HepG2 (cell line): ENCODE measurements at regions not wholly inside any gene's neighbourhood (a gene's known extent, or its start where the extent isn't known, plus 50 kb on each side); places are given as distances from the start of the nearest gene placed in this dataset.

Experiments used
- ATAC-seq: fragments of 200-7000 bp; cut with Tn5 transposase; 3 replicates; pipeline ENCODE4 v1.9.1; 2020; ENCODE audit warnings: mild to moderate bottlenecking, moderate library complexity
- BruUV-seq: library from RNA; stranded (reverse); fragments of 400-500 nt; replicated peaks from 2 replicates; lab custom pipeline; 2021; lab: Mats Ljungman, UMichigan
- CTCF ChIA-PET: fragments of 300-600 bp; formaldehyde crosslinking; extraction: SDS; loops from one replicate; lab custom pipeline; 2021; ENCODE audit warnings: low total read pairs, inconsistent platforms, low intra/inter-chr PET ratio; lab: Yijun Ruan, JAX
- POLR2A ChIA-PET: fragments of 350-600 bp; sonication (Branson Sonifier 250); formaldehyde crosslinking; loops from one replicate; lab custom pipeline; 2020; ENCODE audit warnings: antibody characterized with exemption, inconsistent platforms; lab: Yijun Ruan, JAX
- DNase-seq: peaks from one replicate; pipeline ENCODE4 v3.0.0-alpha.2; 2015; ENCODE audit warnings: low spot score
- FAIRE-seq: peaks from 3 replicates; lab custom pipeline; 2011; peaks lifted over from hg19 to GRCh38; lab: Jason Lieb, UNC
- H2AFZ ChIP-seq: one replicate; pipeline ENCODE4 v1.6.1; 2011; ENCODE audit warnings: low read length, inconsistent platforms
- H3K27ac ChIP-seq: fragments of 300-600 bp; 3 replicates; pipeline ENCODE4 v1.8.0; 2011; ENCODE audit warnings: mixed run types, mild to moderate bottlenecking, mixed read lengths, low read length, inconsistent platforms; ENCODE audit not compliant: insufficient read depth; ENCODE audit errors: extremely low read length
- H3K27me3 ChIP-seq, 2 experiments: fragments of 200-600 bp in 1 of 2; 2 replicates in 1 of 2; 3 replicates in 1 of 2; pipeline versions ENCODE4 v1.6.0 to v1.8.0; 2011; ENCODE audit warnings: low read length in 2 of 2, mild to moderate bottlenecking in 2 of 2, moderate library complexity in 2 of 2, inconsistent platforms in 1 of 2; ENCODE audit not compliant: insufficient read depth in 2 of 2, control insufficient read depth in 1 of 2
- H3K36me3 ChIP-seq, 2 experiments: fragments of 200-600 bp in 1 of 2; replicated peaks in 1 of 2; 2 replicates in 1 of 2; 3 replicates in 1 of 2; pipeline versions ENCODE4 v1.5.1 to v1.8.0; 2011; ENCODE audit warnings: low read length in 2 of 2, inconsistent platforms in 1 of 2; ENCODE audit not compliant: insufficient read depth in 2 of 2, control insufficient read depth in 1 of 2
- H3K4me1 ChIP-seq: 2 replicates; pipeline ENCODE4 v1.5.1; 2012; ENCODE audit warnings: low read length, inconsistent platforms; ENCODE audit not compliant: insufficient read depth
- H3K4me2 ChIP-seq: 2 replicates; pipeline ENCODE4 v1.6.0; 2011; ENCODE audit warnings: low read depth, low read length, inconsistent platforms
- H3K4me3 ChIP-seq, 3 experiments: fragments of 200-600 bp in 1 of 3; sonication (generic), shearing (Covaris generic) in 1 of 3; replicated peaks in 1 of 3; 2 replicates each; pipeline ENCODE4 v1.5.1; 2011 to 2016; ENCODE audit warnings: low read length in 3 of 3, inconsistent platforms in 2 of 3, low read depth in 2 of 3, mild to moderate bottlenecking in 2 of 3, control low read depth in 1 of 3, mixed read lengths in 1 of 3; ENCODE audit not compliant: insufficient read depth in 1 of 3
- H3K79me2 ChIP-seq: one replicate; pipeline ENCODE4 v1.6.1; 2011; ENCODE audit warnings: low read length, inconsistent platforms; ENCODE audit not compliant: insufficient read depth
- H3K9ac ChIP-seq: 2 replicates; pipeline ENCODE4 v1.6.0; 2011; ENCODE audit warnings: mild to moderate bottlenecking, low read depth, low read length, inconsistent platforms; ENCODE audit not compliant: insufficient read depth
- H3K9me3 ChIP-seq: 2 replicates; pipeline ENCODE4 v1.5.1; 2012; ENCODE audit warnings: mild to moderate bottlenecking, low read length
- H4K20me1 ChIP-seq: 2 replicates; pipeline ENCODE4 v1.6.0; 2011; ENCODE audit warnings: inconsistent platforms, mild to moderate bottlenecking, low read length, moderate library complexity; ENCODE audit not compliant: insufficient read depth
- DNMT3B ChIP-seq: conservative IDR thresholded peaks from 2 replicates; pipeline ENCODE4 v1.6.1; 2016; ENCODE audit warnings: missing biosample characterization, control low read depth
- NFE2L2 ChIP-seq: fragments of 150-350 bp; IDR thresholded peaks from 2 replicates; pipeline ENCODE4 v1.6.1; 2014; ENCODE audit warnings: low read length
- SAFB2 ChIP-seq: sonication (generic); formaldehyde crosslinking; IDR thresholded peaks from 2 replicates; pipeline ENCODE4 v1.5.1; 2020; ENCODE audit warnings: missing genetic modification reagents, low read depth, mild to moderate bottlenecking, borderline replicate concordance
- ZNF296 ChIP-seq: sonication (generic); formaldehyde crosslinking; conservative IDR thresholded peaks from 2 replicates; pipeline ENCODE4 v1.5.0; 2020; ENCODE audit warnings: mild to moderate bottlenecking, missing genetic modification reagents
- ZNF354B ChIP-seq: sonication (generic); formaldehyde crosslinking; IDR thresholded peaks from 2 replicates; pipeline ENCODE4 v1.8.0; 2022; ENCODE audit warnings: mild to moderate bottlenecking, missing genetic modification reagents
- ZNF44 ChIP-seq: sonication (generic); formaldehyde crosslinking; IDR thresholded peaks from 2 replicates; pipeline ENCODE4 v1.5.1; 2020; ENCODE audit warnings: mild to moderate bottlenecking, missing genetic modification reagents
- ZNF451 ChIP-seq: sonication (generic); formaldehyde crosslinking; IDR thresholded peaks from 2 replicates; pipeline ENCODE4 v1.5.0; 2020; ENCODE audit warnings: mild to moderate bottlenecking, missing genetic modification reagents
- ZNF556 ChIP-seq: sonication (generic); formaldehyde crosslinking; IDR thresholded peaks from 2 replicates; pipeline ENCODE4 v1.4.0; 2020; ENCODE audit warnings: mild to moderate bottlenecking, missing genetic modification reagents, borderline replicate concordance
- WGBS: methylation state at CpG from one replicate; pipeline ENCODE4 v1.1.6; 2017; ENCODE audit warnings: low lambda C conversion rate; 5-methylcytosine and 5-hydroxymethylcytosine counted together
- in situ Hi-C: cut with HindIII; loops from 2 replicates; pipeline ENCODE4 v1.10.0; 2017; ENCODE audit warnings: low pct_unique_long_range_greater_than_20kb; ENCODE audit not compliant: extremely low pct_ligation_motif_present
- intact Hi-C: fragments of 100-400 bp; cut with micrococcal nuclease; formaldehyde crosslinking; loops from one replicate; pipeline ENCODE4 v1.10.0; 2022; ENCODE audit not compliant: unreplicated experiment

DNA sequence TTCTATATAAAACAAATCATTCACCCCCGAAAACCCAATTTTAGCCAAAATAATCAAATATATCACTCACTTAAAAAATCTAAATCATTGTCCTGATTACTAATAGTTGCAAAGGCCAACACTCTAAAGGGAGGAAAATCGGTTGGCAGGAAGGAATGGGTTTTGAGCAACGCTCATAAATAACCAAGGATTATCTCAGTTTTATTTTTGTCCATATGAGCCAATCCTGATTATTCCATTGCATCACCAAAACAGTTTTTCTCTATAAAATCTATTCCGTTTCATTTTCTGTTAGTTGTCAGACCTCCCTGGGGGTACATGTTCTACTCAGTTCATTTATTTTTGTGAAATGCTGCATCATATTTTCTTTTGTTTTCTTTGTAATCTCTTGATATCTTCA is 174.1 kb downstream of the LRATD1 start:
- CTCF ChIA-PET, result no interaction called here
- ATAC-seq (no peak), FAIRE-seq (no peak), DNase-seq (no peak)
- Histone ChIP-seq H3K36me3 (no peaks in the 10 kb centered on the region), H2AFZ (no peak overlapping the region), H3K4me3 (no peak overlapping the region), H3K9me3 (peaks cover 13% of the 10 kb centered on the region), H4K20me1 (no peaks in the 10 kb centered on the region), H3K27me3 (no peaks in the 10 kb centered on the region), H3K4me1 (no peaks in the 10 kb centered on the region), H3K27ac (no peak overlapping the region), H3K79me2 (no peaks in the 10 kb centered on the region), H3K9ac (no peak overlapping the region), H3K4me2 (no peak overlapping the region)
- no peak for TF ChIP-seq ZNF556 (CRISPR knock-in tag)
- TF ChIP-seq ZNF354B, result no peak
- no peak for TF ChIP-seq ZNF451
- no peak for TF ChIP-seq ZNF44 (CRISPR knock-in tag)
- TF ChIP-seq SAFB2 (CRISPR knock-in tag), result no peak
- no TSS peak for BruUV-seq
- intact Hi-C loops, result no loop called here
- WGBS, result 4% methylated on average over 4 of the region's 4 CpGs
- in situ Hi-C loops, result no loop called here
- POLR2A ChIA-PET, result no interaction called here

DNA sequence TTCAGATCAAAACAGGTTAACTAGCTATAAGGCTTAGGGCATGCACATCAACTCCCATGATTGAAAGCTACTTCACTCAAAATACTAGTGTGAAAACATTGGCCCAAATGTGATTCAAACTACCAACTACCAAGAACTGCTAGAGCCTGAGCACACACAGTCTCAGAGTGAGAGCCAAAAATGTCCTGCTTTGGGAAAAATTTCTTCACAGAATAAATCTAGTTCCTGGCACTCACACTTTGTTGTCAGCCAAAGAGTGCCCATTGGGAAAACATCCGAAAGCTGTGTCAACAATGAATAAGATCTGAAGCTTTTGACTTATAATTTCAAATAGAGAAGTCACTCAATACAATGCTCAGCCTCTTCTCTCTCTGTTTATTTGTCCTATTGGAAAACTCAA is 182.7 kb downstream of the LRATD1 start:
- no peak for TF ChIP-seq DNMT3B
- TF ChIP-seq NFE2L2, result no peak
- TF ChIP-seq ZNF296 (CRISPR knock-in tag), result no peak
- H3K9ac ChIP-seq, result no peak overlapping the region
- DNase-seq (no peak), ATAC-seq (no peak), FAIRE-seq (no peak)
- H4K20me1 ChIP-seq, result no peaks in the 10 kb centered on the region
- no TSS peak for BruUV-seq
- no peaks in the 10 kb centered on the region for H3K27me3 ChIP-seq
- H3K36me3 ChIP-seq, result no peaks in the 10 kb centered on the region
- H3K79me2 ChIP-seq, result no peaks in the 10 kb centered on the region
- H3K4me3 ChIP-seq, result no peak overlapping the region
- POLR2A ChIA-PET, result no interaction called here
- CTCF ChIA-PET, result no interaction called here
- H3K4me1 ChIP-seq, result no peaks in the 10 kb centered on the region
- intact Hi-C loops, result no loop called here
- in situ Hi-C loops, result no loop called here
- H3K9me3 ChIP-seq, result peaks cover 34% of the 10 kb centered on the region
- no peak overlapping the region for H3K4me2 ChIP-seq
- WGBS, result 0% methylated on average over 1 of the region's 1 CpG
- H3K27ac ChIP-seq, result no peak overlapping the region
- no peak overlapping the region for H2AFZ ChIP-seq
